Stimulated activated CD8-positive, alpha-beta memory T cell treated with anti-CD3 and anti-CD28 coated beads, Interleukin-7, amount 100 ng/mL, for 48 hours (primary cell): ENCODE measurements at regions not wholly inside any gene's neighbourhood (a gene's known extent, or its start where the extent isn't known, plus 50 kb on each side); places are given as distances from the start of the nearest gene placed in this dataset.

ENCODE experiments used
- DNase-seq, 2 donors: peaks; one replicate each; pipeline ENCODE4 v3.0.0-alpha.2; 2020; ENCODE audit warnings: low read depth in 1 of 2; ENCODE audit errors: extremely low read depth in 1 of 2

- DNase-seq, result no peak
Observed at GRCh38 chr10:124305131-124305530, 113.6 kb downstream of the OAT start.

GRCh38 chr10:124303662-124304418 lies 114.9 kb downstream of the OAT start:
- no peak for DNase-seq

- DNase-seq, result no peak
Observed at GRCh38 chr10:124302951-124303505, 115.7 kb downstream of the OAT start.

DNA sequence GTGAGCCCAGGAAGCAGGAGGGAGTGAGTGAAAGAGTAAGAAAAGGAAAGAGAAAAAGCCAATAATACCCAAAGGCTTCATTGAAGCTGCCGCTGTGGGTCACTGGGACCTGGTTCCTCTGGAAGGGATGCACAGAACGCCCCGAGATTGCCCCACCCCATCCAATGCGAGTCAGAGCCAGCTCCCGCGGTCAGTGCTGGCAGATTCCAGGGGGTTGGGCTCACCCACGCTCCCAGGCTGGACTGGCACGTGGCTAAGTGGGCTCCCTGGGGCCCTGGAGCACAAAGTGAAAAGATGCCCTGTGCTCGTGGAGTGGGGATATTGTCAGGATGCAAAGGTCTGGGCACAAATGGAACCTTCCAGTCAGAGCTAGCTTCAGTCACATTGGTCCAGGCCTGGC lies 117.0 kb downstream of the OAT start:
- DNase-seq, result no peak

GRCh38 chr10:124300735-124301134 lies 118.0 kb downstream of the OAT start:
- DNase-seq, result no peak

- no peak for DNase-seq
Observed at GRCh38 chr10:124300224-124300623, 118.5 kb downstream of the OAT start.

- no peak for DNase-seq
Observed at GRCh38 chr10:124299696-124300095, 119.0 kb downstream of the OAT start.

DNA sequence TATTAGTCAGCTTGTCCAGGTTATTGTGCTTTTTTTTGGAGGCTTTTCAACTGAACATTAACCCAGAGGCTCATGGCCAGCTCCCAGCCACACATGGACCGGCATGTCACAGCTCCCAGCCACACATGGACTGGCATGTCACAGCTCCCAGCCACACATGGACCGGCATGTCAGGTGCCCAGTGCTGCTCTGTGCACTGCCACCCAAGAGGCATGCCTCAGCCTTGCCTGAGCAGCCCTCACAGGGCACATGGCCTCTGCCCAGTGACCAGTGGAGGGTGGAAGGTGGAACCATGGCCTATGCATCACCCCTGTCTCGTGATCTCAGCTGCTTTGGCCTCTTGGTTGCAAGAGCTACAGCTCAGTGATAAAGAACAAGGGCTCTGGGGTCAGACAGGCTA lies 119.8 kb downstream of the OAT start:
- DNase-seq, result no peak

- DNase-seq, result no peak
Observed at GRCh38 chr10:124296813-124297788, 121.6 kb downstream of the OAT start.

DNA sequence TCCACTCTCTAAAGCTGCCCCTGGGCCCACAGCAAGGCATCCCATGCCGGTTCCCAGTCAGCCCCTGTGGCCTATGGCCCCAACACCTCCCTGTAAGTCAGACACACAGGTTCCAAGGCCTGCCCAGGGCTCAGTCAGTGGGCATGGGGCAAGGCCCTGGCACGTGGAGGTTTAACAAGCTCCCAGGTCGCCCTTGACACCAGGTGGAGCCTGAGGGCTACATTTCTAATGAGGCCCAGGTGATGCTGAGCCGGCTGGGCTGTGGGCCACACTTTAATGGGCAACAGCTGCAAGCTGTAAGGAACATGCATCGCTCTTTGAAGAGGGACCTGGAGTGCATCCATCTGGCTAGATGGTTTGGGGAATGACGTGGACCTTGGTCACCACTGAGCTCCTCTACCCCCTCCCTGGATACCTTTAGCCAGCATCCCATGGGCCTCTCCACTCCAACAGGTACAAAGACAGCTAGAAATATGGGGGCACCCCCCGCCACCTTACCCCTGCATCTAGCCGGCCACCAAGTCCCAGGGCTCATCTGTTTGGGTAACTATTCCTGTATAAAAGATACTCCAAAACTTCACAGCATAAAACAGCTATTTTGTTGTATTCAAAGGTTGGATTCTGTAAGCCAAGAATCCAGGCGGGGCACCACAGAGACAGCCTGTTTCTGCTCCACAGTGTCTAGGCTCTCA lies 122.5 kb downstream of the OAT start:
- no peak for DNase-seq

DNA sequence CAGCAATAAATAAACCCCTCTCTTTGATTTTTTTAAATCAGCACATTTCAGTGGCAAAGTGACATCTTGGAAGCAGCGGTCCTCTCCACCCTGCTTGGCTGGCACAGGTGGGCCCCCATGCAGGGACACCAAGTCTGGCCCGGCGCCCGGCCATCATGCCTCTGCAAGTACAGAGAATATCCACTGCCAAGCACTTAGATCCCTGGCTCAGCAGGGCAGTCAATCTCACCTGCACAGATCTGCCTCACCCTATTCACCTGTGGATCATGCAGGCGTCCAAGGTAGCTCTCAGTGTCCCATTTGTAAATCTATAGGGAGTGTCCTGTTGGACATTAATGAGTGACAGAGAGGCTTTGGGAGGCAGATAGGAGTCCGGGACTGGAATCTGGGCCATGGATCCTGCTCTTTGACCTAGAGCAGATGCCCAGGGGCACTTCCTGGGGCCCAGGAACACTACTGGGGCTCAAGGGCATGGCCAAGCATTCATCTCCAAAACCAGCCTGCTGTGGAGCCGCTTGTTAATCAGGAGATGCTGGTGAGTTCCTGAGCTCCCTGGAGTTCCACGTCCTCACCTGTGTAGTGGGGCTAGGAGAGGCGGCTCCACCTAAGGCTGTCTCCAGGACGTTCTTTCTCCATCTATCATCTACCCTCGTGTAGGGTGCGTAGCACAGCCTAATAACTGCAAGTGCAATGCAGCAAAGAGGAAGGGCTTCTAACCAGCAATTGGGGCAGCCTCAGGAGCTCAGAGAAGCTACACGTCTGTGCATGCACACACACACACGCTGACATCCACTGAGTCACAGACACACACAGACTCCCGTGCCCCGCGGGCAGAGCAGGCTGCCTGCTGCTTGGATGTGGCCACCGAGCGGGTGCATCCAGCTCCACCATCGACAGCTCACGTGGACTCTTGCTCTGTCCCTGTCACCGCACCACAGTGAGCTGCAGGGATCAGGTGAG lies 123.6 kb downstream of the OAT start:
- no peak for DNase-seq

DNA sequence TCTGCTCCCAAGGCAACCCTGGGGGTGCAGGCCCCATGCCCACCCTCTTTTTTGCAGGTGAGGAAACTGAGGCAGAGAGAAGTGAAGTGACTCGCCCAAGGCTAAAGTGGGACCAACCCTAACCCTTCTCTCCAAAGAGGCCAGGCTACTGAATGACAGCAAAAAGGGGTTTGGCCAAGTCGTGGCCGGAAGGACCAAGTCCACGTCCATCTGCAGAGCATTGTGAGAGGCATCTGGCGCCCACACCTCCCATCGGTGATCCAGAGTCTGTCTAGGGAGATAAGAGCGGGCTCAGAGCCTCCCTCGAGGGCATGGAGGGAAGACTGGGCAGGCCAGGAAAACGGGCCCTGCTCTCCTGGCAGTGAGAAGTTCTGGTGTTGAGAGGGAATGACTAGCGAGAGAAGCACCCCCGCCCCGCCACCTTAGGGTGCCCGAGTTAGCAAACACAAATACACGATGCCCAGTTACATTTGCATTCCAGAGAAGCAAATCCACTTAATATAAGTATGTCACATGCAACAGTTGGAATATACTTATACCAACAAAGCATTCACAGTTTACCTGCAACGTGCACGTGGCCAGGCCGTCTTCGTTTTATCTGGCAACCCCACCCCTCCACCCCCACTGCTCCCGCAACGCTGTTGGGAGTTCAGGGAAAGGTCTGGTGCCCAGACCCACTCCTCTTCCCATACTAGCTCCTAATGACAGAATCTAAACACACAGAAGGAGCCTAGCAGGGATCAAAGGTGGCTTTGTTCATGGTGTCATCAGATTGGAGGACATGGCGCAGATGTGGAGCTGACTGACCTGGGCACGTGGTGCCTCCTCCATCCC lies 124.9 kb downstream of the OAT start:
- DNase-seq, result no peak

DNA sequence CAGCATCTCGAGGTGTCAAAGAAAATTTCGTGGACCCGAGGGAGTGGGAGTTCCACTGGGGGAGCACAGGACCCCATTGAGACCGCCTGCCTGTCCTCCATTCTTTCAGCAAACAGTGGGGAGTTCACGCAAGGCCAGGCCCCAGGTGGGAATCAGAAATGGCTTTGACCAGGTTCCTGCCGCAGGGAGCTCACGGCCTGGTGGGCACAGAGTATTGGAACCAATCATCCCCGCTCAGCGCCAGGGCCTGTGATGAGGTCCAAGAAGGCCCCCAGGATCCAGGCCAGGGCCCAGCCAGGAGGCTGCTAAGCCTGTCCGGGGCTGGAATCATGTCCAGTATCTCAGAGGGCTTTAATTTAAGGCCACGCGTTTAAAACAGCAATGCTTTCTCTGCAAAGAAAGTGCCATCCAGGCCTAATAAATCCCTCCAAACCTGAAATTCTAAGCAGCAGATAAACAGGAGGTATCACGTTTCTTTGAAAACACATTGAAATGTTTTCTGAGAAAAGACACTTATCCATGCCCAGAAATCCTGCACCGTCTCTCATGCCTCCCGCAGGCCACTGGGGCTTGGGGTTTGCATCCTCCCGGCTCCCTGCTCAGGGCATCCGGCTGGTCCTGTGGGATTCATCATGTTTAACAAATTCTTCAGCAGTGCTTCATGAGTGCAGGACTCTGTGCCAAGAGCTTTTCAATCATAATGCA lies 125.7 kb downstream of the OAT start:
- no peak for DNase-seq

DNA sequence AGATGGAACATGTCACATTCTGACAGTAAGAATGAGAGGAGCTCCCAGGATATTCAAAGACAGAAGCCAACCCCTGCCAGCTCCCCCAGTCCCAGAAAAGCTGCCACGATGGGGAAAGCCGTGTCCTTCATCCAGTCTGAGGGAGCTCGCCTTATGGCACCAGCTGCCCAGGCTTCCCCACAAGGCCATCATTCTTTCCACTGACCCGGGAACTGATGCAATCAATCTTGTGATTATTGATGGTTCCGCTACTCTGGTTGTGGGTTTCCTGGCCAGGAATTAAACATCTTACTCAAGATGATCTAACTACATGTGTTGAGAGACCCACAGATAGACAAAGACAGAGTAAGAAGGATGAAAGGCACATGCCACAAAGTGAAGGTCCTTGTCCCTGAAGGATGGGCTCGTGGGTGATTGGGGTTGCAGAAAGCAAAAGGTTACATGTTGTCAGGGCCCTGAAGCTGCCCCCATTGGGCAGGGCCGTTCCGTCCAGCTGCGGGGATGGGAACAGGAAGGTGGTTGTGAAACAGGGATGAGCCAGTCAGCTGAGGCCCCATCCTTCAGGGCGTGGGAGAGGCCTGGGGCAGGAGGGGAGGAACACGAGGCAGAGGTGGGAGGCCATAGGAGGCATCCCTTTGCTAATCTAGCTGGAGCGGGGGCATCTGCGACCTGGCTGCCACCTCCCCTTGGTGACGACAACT lies 127.6 kb downstream of the OAT start:
- DNase-seq, result no peak

GRCh38 chr10:124289851-124290795 lies 128.6 kb downstream of the OAT start:
- DNase-seq, result no peak

GRCh38 chr10:124288928-124289850 lies 129.5 kb downstream of the OAT start:
- DNase-seq, result no peak
